ENCODE measurements at regions not wholly inside any gene's neighbourhood (a gene's known extent, or its start where the extent isn't known, plus 50 kb on each side); places are given as distances from the start of the nearest gene placed in this dataset.

- TF ChIP-seq CTCF (IDR thresholded peaks at IDR 0.05) (no peak), POLR2A (IDR thresholded peaks at IDR 0.05) (no peak), POLR2AphosphoS5 (IDR thresholded peaks at IDR 0.05) (no peak)
Observed at GRCh38 chr7:68235937-68236336, 1239.3 kb downstream of the TYW1 start.
